ENCODE measurements at regions not wholly inside any gene's neighbourhood (a gene's known extent, or its start where the extent isn't known, plus 50 kb on each side); places are given as distances from the start of the nearest gene placed in this dataset.

GRCh38 chr10:9097991-9098306, 1043.5 kb downstream of the GATA3 start:
- TF ChIP-seq MAX (IDR thresholded peaks at IDR 0.05) = no peak
- no peak for TF ChIP-seq USF2 (IDR thresholded peaks at IDR 0.05)
- no peak for TF ChIP-seq POLR2A (IDR thresholded peaks at IDR 0.05; ENCODE audit: low read length)
- TF ChIP-seq ZFP36 (IDR thresholded peaks at IDR 0.05; ENCODE audit: borderline replicate concordance, partially characterized antibody) = no peak
- TF ChIP-seq RAD21 (conservative IDR thresholded peaks at IDR 0.05 in 1 of 2, IDR thresholded peaks at IDR 0.05 in 1 of 2) = no peak
- no peak for TF ChIP-seq KDM5A (IDR thresholded peaks at IDR 0.05)
- TF ChIP-seq CTCF (IDR thresholded peaks at IDR 0.05) = no peak
- TF ChIP-seq PBX3 (IDR thresholded peaks at IDR 0.05) = no peak
- TF ChIP-seq GATA3 (IDR thresholded peaks at IDR 0.05; ENCODE audit: borderline replicate concordance) = no peak
- TF ChIP-seq EP300 (IDR thresholded peaks at IDR 0.05) = no peak
- no peak for TF ChIP-seq ATOH8 (CRISPR knock-in tag; IDR thresholded peaks at IDR 0.05; ENCODE audit: low read depth)
